HG03060 (cell line): ENCODE measurements at regions not wholly inside any gene's neighbourhood (a gene's known extent, or its start where the extent isn't known, plus 50 kb on each side); places are given as distances from the start of the nearest gene placed in this dataset.

Source experiments
- ATAC-seq: cut with Tn5 transposase; IDR thresholded peaks from one replicate; pipeline ENCODE4 v1.9.1; 2021; ENCODE audit warnings: low read depth, moderate number of reproducible peaks; ENCODE audit not compliant: unreplicated experiment

DNA sequence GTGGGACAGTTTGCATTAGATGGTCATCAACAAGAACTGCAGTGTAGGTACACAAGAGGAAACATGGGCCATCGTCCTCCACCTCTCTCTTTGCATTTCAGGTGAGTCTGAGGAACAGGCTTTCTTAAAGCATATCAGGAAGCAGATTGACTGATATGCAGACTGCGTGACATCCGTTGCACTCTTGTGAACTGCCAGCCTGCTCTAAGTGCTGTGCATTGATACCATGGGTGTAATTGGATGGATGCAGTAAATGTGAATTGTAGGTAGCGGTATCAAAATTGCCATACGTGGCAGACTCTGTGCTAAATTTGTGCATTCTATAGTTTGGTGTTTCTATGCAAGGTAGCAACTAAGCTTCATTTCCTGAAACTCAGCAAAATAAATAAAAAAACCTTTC, 1008.3 kb downstream of the EFNB2 start:
- no peak for ATAC-seq

DNA sequence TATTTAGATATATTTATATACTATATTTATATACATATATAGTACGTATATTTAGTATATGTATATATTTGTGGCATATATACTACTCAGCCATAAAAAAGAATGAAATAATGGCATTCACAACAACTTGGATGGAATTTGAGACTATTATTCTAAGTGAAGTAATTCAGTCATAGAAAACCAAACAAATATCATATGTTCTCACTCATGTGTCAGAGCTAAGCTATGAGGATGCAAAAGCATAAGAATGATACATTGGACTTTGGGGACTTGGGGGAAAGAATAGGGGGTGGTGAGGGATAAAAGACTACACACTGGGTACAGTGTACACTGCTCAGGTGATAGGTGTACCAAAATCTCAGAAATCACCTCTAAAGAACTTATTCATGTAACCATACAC, 1015.7 kb downstream of the EFNB2 start:
- ATAC-seq, result no peak

DNA sequence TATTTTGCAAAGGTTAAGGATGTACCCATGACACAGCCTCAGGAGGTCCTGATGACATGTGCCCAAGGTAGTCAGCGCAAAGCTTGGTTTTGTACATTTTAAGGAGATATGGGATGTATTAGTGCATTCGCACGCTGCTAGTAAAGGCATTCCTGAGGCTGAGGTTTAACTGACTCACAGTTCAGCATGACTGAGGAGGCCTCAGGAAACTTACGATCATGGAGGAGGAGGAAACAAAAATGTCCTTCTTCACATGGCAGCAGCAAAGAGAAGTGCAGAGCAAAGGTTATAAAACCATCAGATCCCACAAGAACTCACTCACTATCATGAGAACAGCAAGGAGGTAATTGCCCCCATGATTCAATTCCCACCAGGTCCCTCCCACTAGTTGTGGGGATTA, 1017.4 kb downstream of the EFNB2 start:
- no peak for ATAC-seq

DNA sequence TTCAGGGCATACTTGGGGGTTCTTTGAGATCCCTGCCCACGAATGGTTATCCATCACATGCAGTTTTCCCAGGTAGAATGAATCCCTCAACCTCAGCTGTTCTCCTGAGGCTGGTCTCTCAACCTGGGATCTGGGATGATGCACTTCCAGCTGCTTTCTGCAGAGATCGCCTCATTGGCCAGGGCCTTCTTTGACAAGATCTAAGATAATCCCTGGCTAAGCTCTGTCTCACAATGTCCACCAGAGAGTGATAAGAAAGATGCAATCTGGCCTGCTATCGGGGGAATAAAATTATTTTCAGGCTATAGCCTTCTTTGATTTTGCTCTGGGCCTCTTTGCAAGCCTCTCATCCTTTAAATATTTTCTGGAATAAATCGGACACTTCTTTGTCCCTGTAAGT, 1021.1 kb downstream of the EFNB2 start:
- no peak for ATAC-seq

DNA sequence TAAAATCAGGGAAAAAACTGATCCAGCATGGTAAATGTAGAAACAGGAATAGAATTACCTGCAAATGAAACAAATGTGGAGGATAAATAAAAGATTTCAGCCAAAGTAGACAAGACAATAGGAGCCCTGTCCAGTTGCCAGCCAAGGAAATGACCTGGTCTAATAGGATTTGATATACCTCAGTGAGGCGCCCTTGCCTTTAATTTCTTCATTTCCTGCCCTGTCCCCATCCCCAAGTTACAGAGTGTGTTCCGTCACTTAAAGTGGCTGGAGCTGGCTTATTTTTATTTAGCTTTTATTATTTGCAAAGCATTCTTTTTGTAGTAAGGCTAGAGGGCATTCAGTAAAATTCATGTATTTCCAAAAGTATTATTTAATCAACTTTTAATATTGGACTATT, 1022.0 kb downstream of the EFNB2 start:
- ATAC-seq, result no peak

DNA sequence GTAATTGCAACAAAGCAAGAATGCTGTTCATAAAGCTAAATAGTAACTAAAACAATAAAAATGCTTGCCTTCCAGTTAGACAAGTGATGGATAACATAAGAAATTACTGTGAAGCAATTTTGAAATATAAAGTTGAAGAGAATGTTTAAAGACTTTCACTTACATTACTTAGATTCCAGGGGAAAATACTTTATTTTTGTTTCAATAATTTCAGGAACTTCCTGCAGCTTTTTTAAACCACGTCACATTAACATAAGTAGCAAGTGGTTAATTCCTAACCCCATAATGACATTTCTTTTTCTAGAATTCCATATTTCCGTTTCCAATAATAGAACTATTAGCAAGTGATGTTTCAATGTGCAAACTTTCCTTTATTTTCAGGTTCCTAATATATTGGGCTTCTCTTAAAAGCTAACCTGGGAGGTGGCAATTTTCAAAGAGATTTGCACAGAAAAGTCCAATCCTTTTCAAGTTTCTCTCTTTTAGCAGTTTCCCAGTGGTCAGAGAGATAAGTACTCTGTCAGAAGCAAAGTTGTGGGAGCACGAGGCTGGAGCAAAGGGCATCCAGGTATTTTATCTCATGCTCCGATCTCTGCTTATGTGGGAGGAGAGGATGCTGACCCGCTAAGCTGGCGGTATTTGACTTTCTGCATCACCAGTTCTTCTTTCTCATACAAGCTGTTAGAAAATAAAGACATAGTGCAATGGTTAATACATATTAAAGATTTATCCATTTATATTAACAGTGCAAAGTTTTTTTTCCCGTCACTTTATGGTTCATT, 1025.3 kb downstream of the EFNB2 start:
- ATAC-seq, result no peak

DNA sequence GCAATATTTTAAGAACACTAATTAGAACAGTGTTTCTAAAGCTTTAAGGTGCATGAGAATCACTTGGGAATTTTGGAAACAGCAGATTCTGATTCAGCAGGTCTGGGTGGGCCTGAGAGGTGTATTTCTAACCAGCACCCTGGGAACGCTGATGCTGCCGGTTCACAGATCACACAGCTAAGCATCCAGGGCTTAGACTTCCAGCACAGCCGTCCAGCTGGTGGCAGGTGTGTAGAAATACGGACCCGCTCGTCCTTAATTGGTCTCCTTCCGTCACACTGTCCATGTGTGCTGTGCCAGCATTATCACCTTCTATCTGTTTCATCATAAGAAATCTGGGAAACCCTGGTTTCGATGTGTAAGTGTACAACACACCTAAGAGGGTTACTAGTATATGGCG, 1029.0 kb downstream of the EFNB2 start:
- ATAC-seq, result no peak

DNA sequence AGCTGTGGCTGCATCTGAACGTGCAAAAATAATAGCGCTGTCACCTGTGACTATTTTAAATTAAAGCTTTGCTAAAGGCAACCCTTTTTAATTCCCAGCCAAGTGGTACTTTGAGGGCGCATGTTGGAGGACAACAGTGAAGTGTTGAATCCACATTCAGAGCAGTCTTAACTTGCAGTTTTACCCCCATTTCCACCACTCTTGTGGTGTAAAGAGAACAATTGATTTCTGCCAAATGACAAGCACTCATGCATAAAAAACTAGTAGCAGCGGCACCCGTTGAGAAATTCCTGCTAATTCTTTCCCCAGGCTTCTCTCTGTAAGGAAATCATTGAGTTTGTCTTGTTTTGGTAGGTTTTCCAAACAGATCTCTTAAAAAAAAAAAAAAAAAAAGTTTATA, 1033.3 kb downstream of the EFNB2 start:
- no peak for ATAC-seq

DNA sequence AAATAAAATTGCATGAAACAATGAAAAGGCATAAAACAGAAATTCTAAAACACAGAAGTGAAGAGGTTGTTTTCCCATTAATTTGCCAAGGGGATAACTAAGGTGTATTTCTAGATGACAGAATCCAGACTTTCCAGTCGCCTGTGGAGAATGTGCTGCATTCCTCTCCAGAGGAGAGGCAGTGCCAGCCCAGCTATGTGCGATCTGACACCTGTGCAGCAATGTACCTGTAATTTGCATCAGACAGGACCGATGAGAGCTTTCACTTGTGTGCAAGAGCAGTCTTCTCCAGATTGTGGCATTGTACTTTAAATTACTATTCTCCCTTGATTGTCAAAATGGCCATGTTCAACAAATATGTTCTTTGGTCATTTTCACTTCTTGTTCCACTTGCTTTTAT, 1037.9 kb downstream of the EFNB2 start:
- ATAC-seq, result no peak

DNA sequence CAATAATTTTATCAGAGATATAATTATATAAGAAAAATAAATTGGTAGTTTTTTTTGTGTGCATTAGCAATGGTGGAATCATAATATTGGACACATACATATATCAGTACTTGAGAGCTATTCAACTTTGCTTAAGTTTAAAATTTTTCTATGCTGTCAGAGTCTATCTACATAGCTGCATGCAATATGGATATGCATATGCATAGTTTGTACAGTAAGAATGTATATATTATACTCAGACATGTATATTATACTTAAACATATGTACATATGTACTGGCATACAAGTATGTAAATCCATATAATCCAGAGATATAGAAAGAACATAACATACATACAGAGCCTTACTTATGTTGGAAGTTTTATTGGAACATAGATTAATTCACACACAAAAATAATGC, 1043.2 kb downstream of the EFNB2 start:
- no peak for ATAC-seq

DNA sequence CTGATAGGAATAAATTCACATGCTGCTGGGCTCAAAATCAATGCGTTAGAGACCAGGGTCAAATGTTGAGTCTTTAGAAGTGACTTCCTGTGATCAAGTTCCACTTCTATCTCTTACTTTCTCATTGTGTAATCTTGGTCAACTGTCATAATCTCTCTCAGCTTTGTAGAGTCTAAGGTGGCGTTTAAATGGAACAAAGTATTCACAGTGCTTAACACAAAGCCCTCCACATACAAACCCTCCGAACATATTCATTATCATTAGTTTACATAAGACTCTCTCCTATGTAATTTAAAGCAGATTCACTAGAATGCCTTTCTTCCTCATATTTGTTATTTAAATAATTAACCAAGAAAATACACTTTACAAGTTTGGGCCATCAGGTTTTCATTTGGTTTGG, 1044.1 kb downstream of the EFNB2 start:
- ATAC-seq, result no peak

DNA sequence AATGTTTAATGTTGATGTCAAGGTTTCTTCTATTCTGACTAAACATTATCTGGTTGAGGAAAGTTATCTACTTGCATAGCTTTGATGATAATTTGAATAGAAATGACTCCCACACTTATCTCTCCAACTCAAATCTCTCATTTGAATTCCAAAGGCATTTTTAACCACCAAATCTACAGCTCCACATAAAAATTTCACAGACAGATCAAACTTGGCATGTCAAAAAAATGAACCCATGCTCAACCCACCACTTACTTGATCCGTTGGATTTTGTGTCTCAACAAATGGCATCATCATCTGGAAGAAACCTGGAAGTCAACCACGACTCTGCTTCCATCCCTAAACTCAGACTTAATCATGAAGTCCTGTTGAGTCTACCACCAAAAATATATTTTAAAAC, 1050.4 kb downstream of the EFNB2 start:
- ATAC-seq, result no peak

DNA sequence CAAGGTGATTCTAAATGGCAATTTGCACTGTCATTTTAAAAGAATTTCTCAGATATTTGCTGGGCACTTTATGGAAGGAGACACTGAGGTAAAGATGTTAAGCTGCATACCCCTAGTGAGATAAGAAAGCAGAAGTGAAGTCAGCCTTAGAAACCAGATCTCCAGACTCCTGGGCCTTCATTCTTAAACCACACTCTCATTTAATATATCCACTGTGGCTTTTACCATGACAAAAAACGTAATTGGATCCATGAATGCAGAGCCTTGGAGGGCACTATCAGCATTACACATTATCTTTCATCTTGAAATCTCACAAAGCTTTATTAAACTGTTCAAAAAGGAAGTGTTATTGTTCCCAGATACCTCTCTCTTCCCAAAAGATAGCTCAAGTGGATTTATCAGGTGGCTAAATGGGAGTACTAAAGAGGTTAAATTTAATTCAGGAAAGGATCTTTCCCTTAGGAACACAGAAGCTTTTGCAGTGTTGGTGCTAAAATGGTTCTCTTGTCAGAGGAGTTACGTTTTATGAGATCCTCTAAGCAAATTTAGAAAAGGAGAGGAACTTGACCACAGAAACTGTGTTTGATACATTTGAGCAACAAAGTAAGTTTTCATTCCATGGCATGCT, 1060.4 kb downstream of the EFNB2 start:
- no peak for ATAC-seq

DNA sequence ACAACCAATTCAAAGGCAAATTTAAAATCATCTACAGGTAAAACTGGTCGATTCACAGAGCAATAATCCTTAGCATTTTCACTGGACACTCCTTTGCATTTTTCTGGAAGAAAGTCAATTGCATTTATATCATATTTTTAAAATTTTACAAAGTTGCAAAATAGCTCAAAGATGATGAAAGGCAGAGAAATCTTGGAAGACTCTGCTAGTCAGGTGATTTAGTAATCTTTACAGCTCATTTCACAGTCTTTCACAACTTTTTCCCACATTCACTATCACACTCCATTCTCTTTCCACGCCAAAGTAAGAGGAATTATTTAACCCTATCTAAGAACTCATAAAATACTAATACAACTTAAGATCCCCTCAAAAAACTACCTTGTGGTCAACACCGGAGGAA, 1063.8 kb downstream of the EFNB2 start:
- ATAC-seq, result no peak

DNA sequence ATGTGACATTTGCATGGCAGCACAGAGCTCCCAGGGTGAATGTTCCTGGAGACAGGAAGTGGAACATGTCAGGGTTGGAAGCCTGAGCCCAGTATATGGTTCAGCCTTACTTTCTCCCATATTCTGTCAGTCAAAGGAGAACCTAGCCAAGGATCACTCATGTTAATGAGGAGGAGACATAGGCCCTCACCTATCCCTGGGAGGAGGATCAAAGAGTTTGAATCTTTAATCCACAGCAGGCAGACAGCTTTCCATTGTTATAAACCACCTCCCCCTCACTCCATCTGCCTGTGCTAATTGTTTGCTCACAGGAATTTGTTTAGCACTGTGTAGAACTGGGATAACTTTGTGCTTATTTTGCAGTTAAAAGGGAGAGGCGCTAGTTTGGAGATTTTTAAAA, 1069.1 kb downstream of the EFNB2 start:
- ATAC-seq, result no peak

DNA sequence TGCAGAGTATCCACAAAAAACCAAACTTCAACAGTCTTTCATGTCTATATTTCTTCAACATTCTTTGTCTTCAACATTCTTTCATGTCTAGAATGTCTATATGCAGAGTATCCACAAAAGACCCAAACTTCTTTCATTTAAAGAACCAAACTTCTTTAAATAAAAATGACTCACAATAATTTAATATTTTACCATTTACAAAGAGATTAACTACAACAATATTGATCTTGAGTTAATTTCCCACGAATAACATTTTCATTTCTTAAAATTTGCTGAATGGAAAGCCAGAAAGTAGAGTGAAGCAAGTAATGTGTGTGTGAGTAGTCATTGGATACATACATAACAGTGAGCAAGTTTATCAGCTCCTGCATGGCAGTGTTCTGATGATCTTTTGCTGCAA, 1069.7 kb downstream of the EFNB2 start, which contains the start of gene DAOA:
Gene DAOA, plus strand, starts transcription at position 301 of the 400 bp plus-strand sequence.
- no peak for ATAC-seq

DNA sequence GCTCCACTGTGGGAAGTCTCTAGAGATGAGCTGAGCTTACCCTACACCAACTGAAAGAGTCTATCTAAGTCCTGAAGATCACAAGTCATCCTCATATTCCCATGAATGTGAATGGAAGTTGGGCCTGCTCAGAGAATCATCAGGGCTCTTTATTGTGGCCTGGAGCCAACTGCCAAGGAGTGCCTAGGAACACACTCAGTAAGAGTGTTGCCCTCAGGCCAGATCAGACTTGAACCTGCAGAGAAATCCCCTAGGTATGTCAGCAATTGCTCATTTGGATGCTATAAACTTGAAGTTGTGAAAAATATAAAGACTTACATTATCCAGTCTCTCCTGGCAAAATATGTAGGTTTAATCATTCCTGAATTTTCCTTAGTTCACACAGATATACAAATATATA, 1070.2 kb downstream of the EFNB2 start:
- no peak for ATAC-seq

DNA sequence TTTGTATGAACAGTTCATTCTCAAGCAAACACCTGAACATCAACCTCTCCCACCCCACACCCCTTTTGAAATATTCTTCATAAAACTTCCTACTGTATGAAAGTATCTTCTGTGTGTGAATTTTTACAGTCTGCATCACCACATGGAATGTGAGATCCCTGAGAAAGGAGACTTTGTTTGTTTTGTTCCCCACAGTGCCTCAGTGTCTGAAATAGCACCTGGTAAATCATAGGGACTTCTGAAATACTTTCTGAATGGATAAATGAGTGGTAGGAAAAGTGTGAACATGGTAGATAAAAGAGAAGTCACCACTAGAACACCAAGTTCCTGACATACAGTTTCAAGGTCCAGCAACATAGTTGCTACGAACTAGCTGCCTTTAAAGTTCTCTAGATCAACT, 1071.2 kb downstream of the EFNB2 start:
- ATAC-seq, result no peak

DNA sequence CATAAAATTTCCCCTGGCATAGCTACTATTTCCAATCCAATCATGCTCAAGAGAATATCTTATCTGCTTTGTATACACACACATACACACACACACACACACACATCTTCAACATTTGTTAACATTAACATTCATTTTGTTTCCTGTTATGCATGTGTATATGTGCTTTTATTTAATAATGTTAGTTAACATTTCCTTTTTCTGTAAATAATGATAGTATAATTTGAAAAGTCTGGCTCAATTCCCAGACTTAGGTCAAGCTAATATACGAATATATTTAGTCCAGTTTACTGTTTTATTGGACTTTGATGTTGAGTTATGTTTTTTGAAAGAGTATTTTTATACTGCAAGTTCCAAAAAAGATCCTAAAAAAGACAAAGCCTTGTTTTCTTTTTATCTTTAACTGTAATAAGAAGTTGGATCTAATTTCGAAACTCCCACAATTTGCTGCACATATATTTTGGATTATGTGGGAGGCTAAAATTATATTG, 1072.4 kb downstream of the EFNB2 start:
- no peak for ATAC-seq

DNA sequence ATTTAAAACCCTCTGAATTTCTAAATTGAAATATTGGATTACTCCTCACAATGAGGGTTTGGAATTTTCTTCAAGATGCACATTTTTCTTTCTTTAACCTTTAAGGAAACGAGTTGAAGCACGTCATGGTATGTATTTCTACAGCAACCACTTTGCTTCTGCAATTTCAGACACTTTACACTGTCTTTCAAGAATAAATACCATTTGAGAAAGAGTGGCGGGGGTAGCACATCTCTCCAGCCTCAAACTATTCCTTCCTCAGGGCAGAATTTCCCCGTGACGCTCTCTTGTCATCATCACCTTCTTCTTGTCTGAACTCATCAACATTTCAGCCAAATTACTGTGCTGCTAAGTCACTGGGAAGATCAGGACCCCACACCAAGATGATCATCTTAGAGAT, 1073.4 kb downstream of the EFNB2 start:
- no peak for ATAC-seq

DNA sequence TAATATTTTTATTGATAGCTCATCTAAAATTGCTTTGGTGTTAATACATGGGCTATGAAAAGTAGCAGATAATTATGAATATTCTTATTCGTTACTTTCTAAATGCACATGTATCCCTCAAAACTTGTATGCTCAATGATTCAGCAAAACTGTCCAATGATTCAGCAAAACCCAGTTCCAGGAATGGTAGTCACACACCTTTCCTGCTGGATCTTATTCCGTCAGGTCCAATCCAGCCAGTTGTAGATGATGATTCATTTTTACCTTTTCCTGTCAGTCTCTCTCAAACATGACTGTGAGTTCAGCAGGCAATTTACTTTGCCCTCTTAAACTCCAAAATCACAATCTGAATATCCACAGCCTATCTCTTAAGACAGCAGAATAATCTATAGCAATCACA, 1082.6 kb downstream of the EFNB2 start:
- ATAC-seq, result no peak

DNA sequence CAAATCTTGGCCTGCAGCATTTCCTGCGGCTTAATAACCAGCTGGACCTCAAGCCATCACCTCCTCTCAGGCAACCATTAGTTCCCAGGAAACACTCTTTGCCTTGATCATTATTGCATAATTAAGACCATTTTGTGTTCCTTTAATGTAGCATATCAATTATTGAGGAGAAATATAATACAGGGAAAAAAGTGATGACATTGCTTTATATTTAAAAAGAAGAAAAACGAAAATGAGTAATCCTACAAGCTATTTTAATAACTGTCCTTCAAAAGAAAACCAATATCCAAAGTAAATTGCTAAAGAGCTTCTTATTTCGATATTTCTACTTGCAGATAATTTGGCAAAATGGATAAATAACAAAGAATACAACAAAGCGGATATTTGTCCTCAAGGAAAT, 1084.7 kb downstream of the EFNB2 start:
- no peak for ATAC-seq
